ENCODE measurements at regions not wholly inside any gene's neighbourhood (a gene's known extent, or its start where the extent isn't known, plus 50 kb on each side); places are given as distances from the start of the nearest gene placed in this dataset.

DNA sequence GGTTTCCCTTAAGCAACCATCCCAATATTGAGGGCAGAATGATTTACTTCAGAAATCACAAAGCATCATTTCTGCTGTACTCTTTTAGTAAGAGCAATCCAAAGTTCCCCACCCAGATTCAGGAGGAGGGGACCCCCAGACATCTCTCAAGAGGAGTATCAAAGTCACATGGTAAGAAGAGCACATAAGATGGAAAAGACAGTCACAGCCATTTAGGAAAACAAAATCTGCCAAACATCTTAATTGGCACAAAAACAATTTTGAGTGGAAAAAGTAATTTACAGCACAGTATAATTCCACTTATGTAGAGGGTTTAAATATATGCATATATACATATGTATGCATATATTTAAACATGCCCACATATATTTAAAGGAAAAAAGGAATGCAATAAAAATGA is 1329.0 kb upstream of the CELF2 start:
- no peak for DNase-seq
- no peak overlapping the region for H3K27ac Mint-ChIP-seq
- H3K36me3 Mint-ChIP-seq (ENCODE audit: low read depth) = no peaks in the 10 kb centered on the region
- Histone ChIP-seq H3K27me3 (ENCODE audit: control insufficient read depth in 1 of 2, insufficient read depth in 2 of 2, low read length in 2 of 2) (no peaks in the 10 kb centered on the region), H3K36me3 (ENCODE audit: insufficient read depth, low read length) (no peaks in the 10 kb centered on the region), H3K4me1 (ENCODE audit: insufficient read depth, low read length) (no peaks in the 10 kb centered on the region), H3K4me3 (ENCODE audit: low read length) (no peak overlapping the region), H3K9me3 (ENCODE audit: control insufficient read depth in 1 of 2, insufficient read depth in 1 of 2, low read length in 2 of 2) (peaks cover 0 to 5% of the 10 kb centered on the region in 2 experiments), H3K27ac (ENCODE audit: low read depth in 1 of 2, low read length in 2 of 2) (no peak overlapping the region)
- no peak for ATAC-seq (ENCODE audit: poor library complexity)
- no peaks in the 10 kb centered on the region for H3K4me1 Mint-ChIP-seq (ENCODE audit: low read depth)
- TF ChIP-seq, protein P1, sequence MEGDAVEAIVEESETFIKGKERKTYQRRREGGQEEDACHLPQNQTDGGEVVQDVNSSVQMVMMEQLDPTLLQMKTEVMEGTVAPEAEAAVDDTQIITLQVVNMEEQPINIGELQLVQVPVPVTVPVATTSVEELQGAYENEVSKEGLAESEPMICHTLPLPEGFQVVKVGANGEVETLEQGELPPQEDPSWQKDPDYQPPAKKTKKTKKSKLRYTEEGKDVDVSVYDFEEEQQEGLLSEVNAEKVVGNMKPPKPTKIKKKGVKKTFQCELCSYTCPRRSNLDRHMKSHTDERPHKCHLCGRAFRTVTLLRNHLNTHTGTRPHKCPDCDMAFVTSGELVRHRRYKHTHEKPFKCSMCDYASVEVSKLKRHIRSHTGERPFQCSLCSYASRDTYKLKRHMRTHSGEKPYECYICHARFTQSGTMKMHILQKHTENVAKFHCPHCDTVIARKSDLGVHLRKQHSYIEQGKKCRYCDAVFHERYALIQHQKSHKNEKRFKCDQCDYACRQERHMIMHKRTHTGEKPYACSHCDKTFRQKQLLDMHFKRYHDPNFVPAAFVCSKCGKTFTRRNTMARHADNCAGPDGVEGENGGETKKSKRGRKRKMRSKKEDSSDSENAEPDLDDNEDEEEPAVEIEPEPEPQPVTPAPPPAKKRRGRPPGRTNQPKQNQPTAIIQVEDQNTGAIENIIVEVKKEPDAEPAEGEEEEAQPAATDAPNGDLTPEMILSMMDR (IDR thresholded peaks at IDR 0.05) = no peak
- CTCF ChIA-PET = no interaction called here
- no peaks in the 10 kb centered on the region for H3K9me3 Mint-ChIP-seq
- intact Hi-C loops (cut with DNase I, micrococcal nuclease) = no loop called here
- POLR2A ChIA-PET = no interaction called here
- no peaks in the 10 kb centered on the region for H3K27me3 Mint-ChIP-seq
- H3K4me3 Mint-ChIP-seq = no peak overlapping the region

DNA sequence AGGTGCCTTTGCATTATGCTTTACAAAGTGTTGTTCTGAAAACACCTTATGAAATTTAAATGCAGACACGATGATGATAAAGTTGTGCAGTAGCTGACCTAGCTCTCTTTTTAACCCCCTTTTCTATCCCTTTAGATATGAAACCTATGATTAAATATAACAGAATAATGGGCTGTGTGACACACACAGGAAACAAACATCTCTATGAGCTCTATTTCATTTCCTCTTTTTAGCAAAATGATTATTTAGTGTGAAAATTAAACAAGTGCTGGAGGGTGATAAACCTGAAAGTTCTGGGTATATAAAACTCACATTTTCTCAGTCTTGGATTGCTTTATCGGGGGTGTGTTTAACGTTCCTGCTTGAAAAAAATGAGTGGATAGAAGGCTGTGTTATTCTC is 1310.5 kb upstream of the CELF2 start:
- no peaks in the 10 kb centered on the region for H3K36me3 ChIP-seq (ENCODE audit: insufficient read depth, low read length)
- no peak overlapping the region for H3K27ac ChIP-seq (ENCODE audit: low read depth in 1 of 2, low read length in 2 of 2)
- Mint-ChIP-seq H3K27ac (no peak overlapping the region), H3K9me3 (peaks cover 5% of the 10 kb centered on the region), H3K4me1 (ENCODE audit: low read depth) (no peaks in the 10 kb centered on the region), H3K27me3 (no peaks in the 10 kb centered on the region), H3K4me3 (no peak overlapping the region), H3K36me3 (ENCODE audit: low read depth) (no peaks in the 10 kb centered on the region)
- DNase-seq = no peak
- ChIA-PET POLR2A (no interaction called here), CTCF (no interaction called here)
- no peak overlapping the region for H3K4me3 ChIP-seq (ENCODE audit: low read length)
- TF ChIP-seq, protein P1 (IDR thresholded peaks at IDR 0.05) = no peak
- intact Hi-C loops (cut with DNase I, micrococcal nuclease) = no loop called here
- H3K4me1 ChIP-seq (ENCODE audit: insufficient read depth, low read length) = no peaks in the 10 kb centered on the region
- no peak for ATAC-seq (ENCODE audit: poor library complexity)
- H3K9me3 ChIP-seq (ENCODE audit: control insufficient read depth in 1 of 2, insufficient read depth in 1 of 2, low read length in 2 of 2) = peaks cover 0 to 8% of the 10 kb centered on the region in 2 experiments
- no peaks in the 10 kb centered on the region for H3K27me3 ChIP-seq (ENCODE audit: control insufficient read depth in 1 of 2, insufficient read depth in 2 of 2, low read length in 2 of 2)

DNA sequence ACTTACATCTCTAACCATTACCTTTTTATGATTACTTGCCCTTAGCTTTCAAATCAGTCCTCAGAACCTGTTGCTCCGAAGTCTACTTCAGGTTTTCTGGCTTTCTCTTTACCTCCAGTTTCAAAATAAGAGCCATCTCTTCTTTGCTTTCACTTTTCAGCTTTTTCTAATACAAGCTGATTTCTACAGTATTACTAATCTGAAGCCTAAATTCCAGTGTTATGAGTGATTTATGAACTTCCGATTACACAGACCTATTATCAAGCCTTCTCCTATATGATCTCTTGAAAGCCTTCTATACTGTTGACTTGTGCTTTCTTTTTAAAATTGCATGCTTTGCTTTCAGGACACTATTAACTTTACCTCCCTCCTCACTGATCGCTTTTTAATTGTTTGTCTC is 1307.8 kb upstream of the CELF2 start:
- DNase-seq (no peak), ATAC-seq (ENCODE audit: poor library complexity) (no peak)
- Mint-ChIP-seq H3K4me3 (no peak overlapping the region), H3K9me3 (peaks cover 11% of the 10 kb centered on the region), H3K27me3 (no peaks in the 10 kb centered on the region), H3K36me3 (ENCODE audit: low read depth) (no peaks in the 10 kb centered on the region), H3K27ac (no peak overlapping the region), H3K4me1 (ENCODE audit: low read depth) (no peaks in the 10 kb centered on the region)
- intact Hi-C loops (cut with DNase I, micrococcal nuclease) = no loop called here
- no peaks in the 10 kb centered on the region for H3K27me3 ChIP-seq (ENCODE audit: control insufficient read depth in 1 of 2, insufficient read depth in 2 of 2, low read length in 2 of 2)
- H3K4me3 ChIP-seq (ENCODE audit: low read length) = no peak overlapping the region
- H3K4me1 ChIP-seq (ENCODE audit: insufficient read depth, low read length) = no peaks in the 10 kb centered on the region
- H3K27ac ChIP-seq (ENCODE audit: low read depth in 1 of 2, low read length in 2 of 2) = no peak overlapping the region
- CTCF ChIA-PET = no interaction called here
- TF ChIP-seq, protein P1 (IDR thresholded peaks at IDR 0.05) = no peak
- POLR2A ChIA-PET = no interaction called here
- peaks cover 0 to 18% of the 10 kb centered on the region in 2 experiments for H3K9me3 ChIP-seq (ENCODE audit: control insufficient read depth in 1 of 2, insufficient read depth in 1 of 2, low read length in 2 of 2)
- no peaks in the 10 kb centered on the region for H3K36me3 ChIP-seq (ENCODE audit: insufficient read depth, low read length)

Measured in CD4-positive, alpha-beta T cell (primary cell).